GM13977 (cell line): ENCODE measurements at regions not wholly inside any gene's neighbourhood (a gene's known extent, or its start where the extent isn't known, plus 50 kb on each side); places are given as distances from the start of the nearest gene placed in this dataset.

ENCODE experiments used
- DNase-seq: peaks from one replicate; pipeline ENCODE4 v3.0.0; 2012; ENCODE audit warnings: low spot score
- CTCF ChIP-seq: IDR thresholded peaks from 2 replicates; pipeline ENCODE4 v1.5.1; 2012; ENCODE audit warnings: mild to moderate bottlenecking, control low read depth; ENCODE audit not compliant: insufficient read depth; ENCODE audit errors: extremely low read depth, missing control alignments
- in situ Hi-C: fragments of 300-500 bp; cut with MboI; formaldehyde crosslinking; loops from one replicate; pipeline ENCODE4 v1.12.0; 2022; ENCODE audit warnings: low sequenced_read_pairs, low pct_unique_long_range_greater_than_20kb, mixed read lengths, inconsistent platforms; ENCODE audit not compliant: unreplicated experiment

- TF ChIP-seq CTCF: no peak
These were observed 924.5 kb upstream of the PRR20A start for GRCh38 chr13:56216221-56216620.

GRCh38 chr13:56247692-56248091 lies 893.0 kb upstream of the PRR20A start:
- DNase-seq: no peak
- TF ChIP-seq CTCF: no peak
- in situ Hi-C loops: no loop called here

More at GRCh38 chr13:56216221-56216620, 924.5 kb upstream of the PRR20A start:
- no peak for DNase-seq
- in situ Hi-C loops: no loop called here

GRCh38 chr13:56271686-56272085 lies 869.0 kb upstream of the PRR20A start:
- no peak for TF ChIP-seq CTCF
- DNase-seq: no peak
- in situ Hi-C loops: no loop called here

- in situ Hi-C loops: no loop called here
- DNase-seq: no peak
- no peak for TF ChIP-seq CTCF
These were observed 857.4 kb upstream of the PRR20A start for GRCh38 chr13:56283262-56283828.

GRCh38 chr13:56299650-56300049 lies 841.1 kb upstream of the PRR20A start:
- no peak for DNase-seq
- in situ Hi-C loops: no loop called here
- no peak for TF ChIP-seq CTCF

- in situ Hi-C loops: no loop called here
- TF ChIP-seq CTCF: no peak
- no peak for DNase-seq
These were observed 826.0 kb upstream of the PRR20A start for GRCh38 chr13:56314765-56315164.

GRCh38 chr13:56317841-56318240 lies 822.9 kb upstream of the PRR20A start:
- DNase-seq: no peak
- in situ Hi-C loops: no loop called here
- TF ChIP-seq CTCF: no peak
